Lung (tissue), 11 donors: ENCODE measurements at regions not wholly inside any gene's neighbourhood (a gene's known extent, or its start where the extent isn't known, plus 50 kb on each side); places are given as distances from the start of the nearest gene placed in this dataset.

Experiments used
- ATAC-seq: fragments of 200-7000 bp; cut with Tn5 transposase; one replicate; pipeline ENCODE4 v1.9.1; 2020; ENCODE audit warnings: moderate number of reproducible peaks; ENCODE audit not compliant: insufficient read depth, low FRiP score
- DNase-seq, 3 donors: peaks; one replicate each; pipeline ENCODE4 v3.0.0-alpha.2; 2013 to 2017
- H3K27ac ChIP-seq, 2 donors: one replicate each; pipeline ENCODE4 v1.5.1; 2013; ENCODE audit warnings: mild to moderate bottlenecking in 2 of 2, moderate library complexity in 2 of 2, control low read depth in 1 of 2, inconsistent platforms in 1 of 2, low read depth in 1 of 2, low read length in 1 of 2
- H3K27me3 ChIP-seq, 3 donors: one replicate each; pipeline ENCODE4 v1.5.1; 2013; ENCODE audit warnings: low read length in 2 of 3; ENCODE audit not compliant: control insufficient read depth in 3 of 3, insufficient read depth in 3 of 3
- H3K36me3 ChIP-seq, 4 donors: one replicate each; pipeline ENCODE4 v1.5.1; 2013; ENCODE audit warnings: low read length in 4 of 4, mild to moderate bottlenecking in 1 of 4, moderate library complexity in 1 of 4; ENCODE audit not compliant: control insufficient read depth in 4 of 4, insufficient read depth in 4 of 4
- H3K4me1 ChIP-seq, 5 donors: one replicate each; pipeline ENCODE4 v1.5.1; 2013; ENCODE audit warnings: low read length in 5 of 5, mild to moderate bottlenecking in 2 of 5, moderate library complexity in 1 of 5; ENCODE audit not compliant: control insufficient read depth in 5 of 5, insufficient read depth in 5 of 5
- H3K4me3 ChIP-seq: one replicate; pipeline ENCODE4 v1.5.1; 2013; ENCODE audit warnings: mild to moderate bottlenecking, control low read depth, moderate library complexity
- H3K9ac ChIP-seq, 2 donors: one replicate each; pipeline ENCODE4 v1.5.1; 2013; ENCODE audit warnings: low read length in 2 of 2, control low read depth in 1 of 2; ENCODE audit not compliant: insufficient read depth in 1 of 2
- H3K9me3 ChIP-seq, 4 donors: one replicate each; pipeline ENCODE4 v1.5.1; 2013; ENCODE audit warnings: low read length in 3 of 4, mild to moderate bottlenecking in 1 of 4, moderate library complexity in 1 of 4; ENCODE audit not compliant: control insufficient read depth in 4 of 4, insufficient read depth in 3 of 4
- CTCF ChIP-seq: IDR thresholded peaks from 2 replicates; pipeline ENCODE4 v1.5.1; 2012; ENCODE audit warnings: mild to moderate bottlenecking; ENCODE audit errors: control extremely low read depth, extremely low read depth
- WGBS, 2 donors: extraction: QIAGEN DNeasy Blood & Tissue Kit; methylation state at CpG; one replicate each; pipeline ENCODE4 v1.1.7; 2013; 5-methylcytosine and 5-hydroxymethylcytosine counted together
- donor health status: control.
- donor health status: control.
- donor health status: Bipolar disorder and iron deficiency.
- donor health status: healthy.
- donor health status: DM: yes; HTN: yes; CAD: no.

DNA sequence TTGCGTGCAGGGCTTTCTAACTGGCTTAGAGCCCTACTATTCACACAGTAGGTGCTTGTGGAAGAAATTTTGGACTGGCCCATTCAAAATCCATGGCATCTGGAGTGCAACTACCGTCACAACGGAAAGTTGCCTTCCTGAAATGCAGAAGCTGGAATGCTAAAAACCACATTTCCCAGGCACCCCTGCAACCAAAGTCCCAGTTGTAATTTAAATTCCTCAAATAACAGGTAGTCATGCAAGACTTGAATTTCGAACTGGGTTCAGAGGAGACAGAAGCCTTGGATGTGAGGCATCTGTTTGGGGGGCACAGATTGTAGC lies 186.7 kb downstream of the TOMM20 start:
- Histone ChIP-seq H3K36me3 (no peaks in the 10 kb centered on the region), H3K4me3 (no peak overlapping the region), H3K27me3 (no peaks in the 10 kb centered on the region), H3K9ac (no peak overlapping the region), H3K9me3 (no peaks in the 10 kb centered on the region), H3K27ac (no peak overlapping the region), H3K4me1 (peaks cover 0 to 1% (median 0%) of the 10 kb centered on the region in 5 donors)
- no peak for TF ChIP-seq CTCF
- ATAC-seq (no peak), DNase-seq (no peak)
- whole genome bisulfite sequencing, 2 donors, result 60 to 85% methylated on average over 4 of the region's 4 CpGs

- WGBS, 2 donors, result 80 to 85% methylated on average over 3 of the region's 3 CpGs
- Histone ChIP-seq H3K27me3 (no peaks in the 10 kb centered on the region), H3K9me3 (no peaks in the 10 kb centered on the region), H3K27ac (no peak overlapping the region), H3K36me3 (no peaks in the 10 kb centered on the region), H3K9ac (no peak overlapping the region), H3K4me3 (no peak overlapping the region), H3K4me1 (peaks cover 0 to 3% (median 0%) of the 10 kb centered on the region in 5 donors)
- TF ChIP-seq CTCF, result no peak
- ATAC-seq (no peak), DNase-seq (no peak)
Measured at GRCh38 chr1:234941321-234942011, 187.2 kb downstream of the TOMM20 start.

DNA sequence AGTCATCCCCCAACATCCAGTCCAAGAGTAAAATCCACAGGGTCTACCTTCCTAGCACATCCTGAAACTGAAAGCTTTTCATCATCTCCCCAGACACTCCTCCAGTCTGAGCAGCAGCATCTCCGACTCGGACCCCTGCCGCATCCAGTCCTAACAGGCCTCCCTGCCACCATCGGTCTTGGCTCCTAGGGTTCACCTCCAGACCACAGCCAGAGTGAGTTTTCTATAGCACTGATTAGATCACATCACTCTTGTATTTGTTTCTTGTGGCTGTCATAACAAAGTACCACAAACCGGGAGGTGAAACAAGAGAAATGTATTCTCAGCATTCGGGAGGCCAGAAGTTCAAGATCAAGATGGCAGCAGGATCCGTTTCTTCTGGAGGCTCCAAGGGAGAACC lies 187.8 kb downstream of the TOMM20 start:
- Histone ChIP-seq H3K9ac (no peak overlapping the region), H3K27ac (no peak overlapping the region), H3K27me3 (no peaks in the 10 kb centered on the region), H3K9me3 (no peaks in the 10 kb centered on the region), H3K36me3 (no peaks in the 10 kb centered on the region), H3K4me1 (peaks cover 0 to 3% (median 0%) of the 10 kb centered on the region in 5 donors), H3K4me3 (no peak overlapping the region)
- ATAC-seq (no peak), DNase-seq (no peak)
- no peak for TF ChIP-seq CTCF
- WGBS, 2 donors, result 94 to 98% methylated on average over 7 of the region's 7 CpGs

DNA sequence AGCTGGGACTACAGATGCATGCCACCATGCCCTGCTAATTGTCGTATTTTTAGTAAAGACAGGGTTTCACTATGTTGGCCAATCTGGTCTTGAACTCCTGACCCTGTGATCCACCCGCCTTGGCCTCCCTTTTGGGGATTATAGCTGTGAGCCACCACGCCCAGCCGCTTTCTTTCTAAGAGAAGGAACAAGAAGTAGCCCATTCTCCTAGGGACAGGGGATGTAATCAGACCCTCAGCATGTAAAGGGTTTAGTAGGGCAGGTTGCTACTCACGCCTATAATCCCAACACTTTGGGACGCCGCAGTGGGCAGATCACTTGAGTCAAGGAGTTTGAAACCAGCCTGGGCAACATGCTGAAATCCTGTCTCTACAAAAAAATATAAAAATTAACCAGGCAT lies 189.7 kb downstream of the TOMM20 start:
- no peak overlapping the region for H3K9ac ChIP-seq
- no peaks in the 10 kb centered on the region for H3K36me3 ChIP-seq
- H3K4me3 ChIP-seq, result no peak overlapping the region
- TF ChIP-seq CTCF, result no peak
- H3K9me3 ChIP-seq, result no peaks in the 10 kb centered on the region
- DNase-seq, result no peak
- WGBS, 2 donors, result 54 to 70% methylated on average over 7 of the region's 7 CpGs
- no peaks in the 10 kb centered on the region for H3K27me3 ChIP-seq
- no peak for ATAC-seq
- peaks cover 0 to 3% (median 0%) of the 10 kb centered on the region in 5 donors for H3K4me1 ChIP-seq
- H3K27ac ChIP-seq, result no peak overlapping the region
